ENCODE measurements at regions not wholly inside any gene's neighbourhood (a gene's known extent, or its start where the extent isn't known, plus 50 kb on each side); places are given as distances from the start of the nearest gene placed in this dataset.

GRCh38 chr4:38509551-38509950 is 154.4 kb upstream of the KLF3 start:
- H4K20me1 ChIP-seq (replicated peaks; ENCODE audit: control insufficient read depth, insufficient read depth, low read length) = no peaks in the 10 kb centered on the region
- no peaks in the 10 kb centered on the region for H3K79me2 ChIP-seq (ENCODE audit: control insufficient read depth, insufficient read depth, low read length)
- ATAC-seq = no peak
- H3K4me3 ChIP-seq = no peak overlapping the region
- H3K9ac ChIP-seq (ENCODE audit: insufficient read depth in 1 of 2, low read depth in 2 of 2, low read length in 2 of 2) = no peak overlapping the region
- no peak overlapping the region for H3K27ac ChIP-seq (ENCODE audit: extremely low read depth, low read depth, low read length)
- WGBS (ENCODE audit: insufficient coverage, low coverage, missing lambda C conversion rate) = 10% methylated on average over 5 of the region's 5 CpGs
- TF ChIP-seq CCAR2 (IDR thresholded peaks at IDR 0.05; ENCODE audit: low read depth, low read length) (no peak), ZNF3 (CRISPR knock-in tag; IDR thresholded peaks at IDR 0.05) (no peak), HNRNPH1 (optimal IDR thresholded peaks at IDR 0.05; ENCODE audit: low read depth, low read length) (no peak), SAFB2 (IDR thresholded peaks at IDR 0.05; ENCODE audit: borderline replicate concordance, low read depth, low read length, severe bottlenecking) (no peak), ZFP1 (CRISPR knock-in tag; IDR thresholded peaks at IDR 0.05) (no peak), KLF10 (CRISPR knock-in tag; IDR thresholded peaks at IDR 0.05) (no peak), CEBPZ (IDR thresholded peaks at IDR 0.05; ENCODE audit: borderline replicate concordance, low read depth, low read length) (no peak), NCOR1 (IDR thresholded peaks at IDR 0.05) (no peak), KAT2B (IDR thresholded peaks at IDR 0.05; ENCODE audit: low read depth, low read length) (no peak), GMEB1 (CRISPR knock-in tag; IDR thresholded peaks at IDR 0.05) (no peak), NEUROD1 (IDR thresholded peaks at IDR 0.05; ENCODE audit: borderline replicate concordance, low read depth, low read length, partially characterized antibody) (no peak), USF2 (CRISPR knock-in tag; IDR thresholded peaks at IDR 0.05) (no peak), STAT5A (IDR thresholded peaks at IDR 0.05; ENCODE audit: borderline replicate concordance, low read length) (no peak), ZNF175 (CRISPR knock-in tag; IDR thresholded peaks at IDR 0.05; ENCODE audit: low read depth) (no peak), COPS2 (conservative IDR thresholded peaks at IDR 0.05) (no peak)
- ChIA-PET CTCF (ENCODE audit: low intra/inter-chr PET ratio) (no interaction called here), POLR2A (no interaction called here)
- no peak for DNase-seq (ENCODE audit: extremely low read depth in 1 of 4, low spot score in 3 of 4)
- in situ Hi-C loops (cut with MboI) (no loop called here), intact Hi-C loops (cut with micrococcal nuclease) (no loop called here)
- BruUV-seq (replicated peaks) = no TSS peak
- H3K9me1 ChIP-seq (ENCODE audit: control insufficient read depth, insufficient read depth, low read length) = no peaks in the 10 kb centered on the region
- no peaks in the 10 kb centered on the region for H3K27me3 ChIP-seq (ENCODE audit: control insufficient read depth in 2 of 2, insufficient read depth in 2 of 2, low read length in 2 of 2)
- H3K4me1 ChIP-seq (replicated peaks in 1 of 2; ENCODE audit: control insufficient read depth in 2 of 2, insufficient read depth in 2 of 2, low read length in 2 of 2) = no peaks in the 10 kb centered on the region
- FAIRE-seq = no peak
- no peaks in the 10 kb centered on the region for H3K36me3 ChIP-seq (ENCODE audit: control insufficient read depth, insufficient read depth, low read length)
- H3K4me2 ChIP-seq (ENCODE audit: insufficient read depth, low read length) = no peak overlapping the region
- H3K9me3 ChIP-seq (replicated peaks; ENCODE audit: control insufficient read depth, insufficient read depth, low read depth, low read length) = no peaks in the 10 kb centered on the region
- no peak overlapping the region for H2AFZ ChIP-seq (ENCODE audit: low read depth, low read length)

Data from K562 (cell line).